HK-2 (cell line): ENCODE measurements at regions not wholly inside any gene's neighbourhood (a gene's known extent, or its start where the extent isn't known, plus 50 kb on each side); places are given as distances from the start of the nearest gene placed in this dataset.

Source experiments
- DNase-seq: peaks from one replicate; pipeline ENCODE4 v3.0.0-alpha.2; 2018; ENCODE audit not compliant: unreplicated experiment

DNA sequence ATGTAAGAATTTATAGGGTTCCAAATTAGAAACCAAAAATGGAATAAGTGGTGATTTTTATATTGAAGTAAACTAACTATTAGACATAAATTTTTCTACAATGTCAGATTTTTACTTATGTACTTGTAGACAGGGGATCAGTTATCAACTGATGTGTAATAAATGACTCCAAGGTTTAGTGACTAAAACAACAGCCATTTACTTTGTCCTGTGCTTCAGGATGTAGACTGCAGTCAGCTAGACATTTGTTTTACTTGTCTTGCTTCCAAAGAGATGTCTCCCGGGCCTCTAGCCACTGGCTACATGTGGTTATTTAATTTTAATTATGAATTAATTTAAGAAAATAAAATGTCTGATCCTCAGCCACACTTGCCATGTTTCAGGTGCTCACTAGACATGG, 249.7 kb upstream of the IGFBP3 start:
- no peak for DNase-seq

DNA sequence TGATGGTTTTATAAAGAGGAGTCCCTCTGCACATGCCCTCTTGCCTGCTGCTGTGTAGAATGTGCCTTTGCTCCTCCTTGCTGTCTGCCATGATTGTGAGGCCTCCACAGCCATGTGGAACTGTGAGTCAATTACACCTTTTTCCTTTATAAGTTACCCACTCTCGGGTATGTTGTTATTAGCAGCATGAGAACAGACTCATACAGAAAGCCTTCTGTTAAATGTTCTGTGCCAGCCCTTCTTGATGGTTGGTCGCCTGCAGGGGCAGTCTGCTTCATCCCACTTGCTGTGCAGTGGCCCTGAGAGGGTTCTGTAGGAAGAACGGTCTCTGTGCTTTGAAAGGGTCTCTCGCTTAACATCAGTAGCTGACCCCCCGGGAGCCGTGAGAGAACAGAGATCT, 248.9 kb upstream of the IGFBP3 start:
- DNase-seq = no peak

DNA sequence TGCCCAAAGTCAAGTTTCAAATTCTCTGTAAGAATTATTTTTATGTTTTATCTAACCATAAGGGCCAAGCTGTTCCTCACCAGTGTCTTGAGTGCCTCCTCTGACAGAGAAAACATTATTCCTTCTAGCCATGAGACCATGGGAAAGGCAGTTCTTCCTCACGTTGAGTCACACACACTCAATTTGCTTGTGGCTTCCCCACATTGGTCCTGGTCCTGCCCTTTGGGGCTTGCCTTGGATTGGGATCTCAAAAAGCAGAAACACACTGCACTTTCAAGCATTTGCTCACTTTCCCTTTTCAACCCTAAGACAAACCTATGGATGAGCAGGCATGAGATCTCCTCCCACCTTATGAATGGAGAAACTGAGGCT, 248.3 kb upstream of the IGFBP3 start:
- no peak for DNase-seq

DNA sequence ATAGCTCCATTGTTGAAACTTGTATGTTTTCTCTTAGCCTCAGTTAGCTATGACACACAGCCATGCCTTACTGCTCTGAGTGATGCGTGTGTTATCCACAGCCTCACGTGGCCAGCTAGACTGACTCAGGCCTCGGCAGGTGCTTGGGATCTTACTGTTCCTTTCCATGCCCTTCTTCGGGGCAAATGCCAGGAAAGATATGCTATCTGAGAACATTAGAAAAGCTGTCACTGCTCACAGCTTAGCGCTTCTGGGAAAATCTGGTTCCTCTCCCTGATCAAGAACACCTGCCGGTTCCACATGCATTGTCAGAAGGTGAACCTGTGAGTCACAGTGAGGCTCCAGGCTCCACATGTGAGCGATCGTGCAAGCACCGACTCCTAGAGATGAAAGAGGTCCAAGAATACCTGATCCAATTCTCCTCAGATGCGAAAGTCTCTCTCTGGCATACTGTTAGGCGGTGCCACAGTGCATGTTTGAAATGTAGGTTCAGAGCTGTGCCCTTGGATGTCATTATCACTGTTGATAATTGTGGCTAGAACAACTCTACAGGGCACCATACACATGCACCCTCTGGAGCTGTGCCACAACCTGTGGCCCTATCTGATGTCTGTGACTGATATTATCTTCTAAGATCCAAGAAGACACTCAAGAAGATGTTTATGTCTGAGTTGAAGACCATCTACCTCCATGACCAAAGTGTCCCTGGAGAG, 247.8 kb upstream of the IGFBP3 start:
- no peak for DNase-seq

DNA sequence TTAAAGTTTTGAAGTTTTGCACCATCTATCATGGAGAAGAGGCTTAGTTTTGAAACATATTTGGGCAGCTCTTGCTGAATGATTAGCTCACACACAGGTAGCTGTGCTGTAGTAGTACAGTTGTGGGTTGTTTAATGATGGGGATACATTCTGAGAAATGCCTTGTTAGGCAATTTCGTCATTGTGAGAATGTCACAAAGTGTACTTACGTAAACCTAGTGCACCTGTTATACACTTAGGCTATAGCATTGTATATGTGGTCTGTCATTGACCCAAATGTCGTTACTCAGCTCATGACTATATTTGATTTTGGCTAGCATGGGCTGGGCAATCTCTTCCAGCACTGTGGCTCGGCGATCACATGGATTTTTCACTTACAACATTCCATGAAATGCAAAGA, 247.2 kb upstream of the IGFBP3 start:
- DNase-seq = no peak

DNA sequence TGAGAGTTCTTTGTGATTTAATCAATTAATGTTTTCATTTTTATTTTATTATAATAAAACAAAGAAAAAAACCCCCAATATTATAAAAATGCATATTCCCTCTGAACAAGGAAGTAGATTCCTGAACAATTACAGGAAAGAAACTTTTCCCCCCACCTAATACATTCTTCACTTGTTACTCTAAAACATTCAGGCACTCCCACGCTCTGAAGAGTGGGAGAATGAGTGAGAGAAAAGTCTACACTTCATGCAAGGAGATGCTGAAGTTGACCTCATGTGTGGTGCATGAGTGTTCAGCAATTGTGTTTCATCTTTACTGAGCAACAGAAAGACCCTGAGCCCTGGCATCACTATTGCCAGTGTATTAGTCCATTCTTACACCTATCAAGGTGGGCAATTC, 244.2 kb upstream of the IGFBP3 start:
- no peak for DNase-seq

DNA sequence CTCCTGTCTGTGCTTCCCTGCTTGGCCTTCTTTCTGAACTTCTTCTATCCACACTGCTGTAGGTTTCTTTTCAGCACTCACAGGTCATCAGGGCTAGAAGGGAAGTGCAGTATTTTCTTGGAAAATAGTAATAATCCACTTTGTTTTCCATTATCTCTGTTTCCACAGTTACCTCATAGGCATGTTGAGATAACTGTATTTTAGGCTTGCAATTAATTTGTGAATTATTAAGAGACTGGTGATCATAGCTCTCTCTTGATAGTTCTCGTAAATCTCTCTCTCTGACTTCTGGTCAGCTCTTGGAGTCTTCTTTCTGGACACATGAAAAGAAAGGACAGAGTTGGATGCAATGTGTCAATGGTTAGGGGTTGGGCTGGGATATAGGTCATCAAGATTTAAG, 243.6 kb upstream of the IGFBP3 start:
- DNase-seq = no peak

DNA sequence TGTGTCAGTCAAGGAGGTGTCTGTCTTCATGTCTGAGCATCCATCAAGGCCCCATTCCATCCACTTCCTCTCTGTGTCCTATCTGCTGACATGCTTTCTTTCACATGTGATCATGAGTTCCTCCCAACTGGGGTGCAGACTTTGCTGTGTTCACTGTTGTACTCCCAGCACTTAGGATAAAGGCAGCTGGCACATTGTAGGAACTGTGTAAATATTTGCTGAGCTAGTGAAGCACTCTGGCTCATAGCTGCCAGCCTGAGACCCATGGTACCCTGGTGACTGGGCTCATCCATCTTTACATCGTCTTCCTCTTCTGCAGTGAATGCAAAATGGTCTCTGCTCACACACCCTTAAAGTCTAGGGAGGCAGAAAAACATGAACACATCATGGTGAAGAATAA, 242.2 kb upstream of the IGFBP3 start:
- no peak for DNase-seq

DNA sequence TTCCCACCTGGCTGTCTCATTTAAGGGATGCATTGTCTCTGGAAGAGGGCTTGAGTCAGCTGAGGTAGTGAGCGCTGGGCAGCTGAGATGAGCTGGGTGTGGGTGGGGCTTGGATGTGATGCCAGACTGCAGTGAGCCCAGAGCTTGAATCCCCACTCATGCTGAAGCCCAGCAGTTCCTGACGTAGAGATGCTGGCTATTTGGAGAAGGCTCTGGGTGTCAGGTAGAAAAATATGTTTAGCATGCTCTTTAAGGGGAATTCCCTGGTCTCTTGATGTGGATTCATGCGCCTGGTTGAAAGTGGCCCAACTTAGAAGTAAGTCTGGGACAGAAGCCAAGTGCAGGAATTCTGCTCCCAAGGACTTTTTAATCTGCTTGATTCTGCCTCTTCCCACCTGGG, 241.5 kb upstream of the IGFBP3 start:
- no peak for DNase-seq

DNA sequence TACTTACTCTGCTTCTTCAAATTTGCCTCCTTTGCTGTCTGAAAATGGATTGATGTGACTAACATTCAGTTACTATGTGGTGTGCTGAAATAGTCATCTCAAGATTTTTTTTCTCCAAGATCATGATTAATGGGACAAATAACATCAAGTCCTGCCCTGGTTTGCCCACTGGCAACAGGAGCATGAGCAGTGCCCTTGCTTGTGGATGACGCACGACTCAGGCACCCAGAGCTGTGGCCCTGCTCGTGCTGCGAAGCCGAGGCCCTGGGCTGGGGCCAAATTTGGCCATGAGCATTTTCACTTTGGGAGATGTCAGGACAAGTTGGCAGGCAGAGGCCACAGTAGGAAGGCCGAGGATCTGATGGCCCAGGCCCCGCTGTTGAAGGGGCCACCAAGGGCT, 239.8 kb upstream of the IGFBP3 start:
- DNase-seq = no peak

DNA sequence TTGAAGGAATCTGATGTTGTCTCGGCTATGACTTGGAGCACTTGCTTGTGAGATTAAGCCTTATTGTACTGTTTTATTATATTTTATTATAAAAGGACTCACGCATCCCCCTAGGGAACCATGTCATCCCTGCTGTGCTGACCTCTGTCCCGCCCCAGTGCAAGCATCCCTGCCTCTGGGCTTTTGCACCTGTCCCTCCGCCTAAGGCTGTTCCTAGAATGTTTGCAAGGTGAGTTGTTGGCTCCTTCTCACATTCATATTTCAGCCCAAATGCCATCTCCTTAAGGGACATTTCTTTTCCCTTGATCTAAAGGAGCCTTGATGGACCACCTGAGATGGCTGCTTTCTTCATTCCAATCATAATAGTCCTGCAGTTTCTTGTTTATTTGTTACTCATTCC, 236.9 kb upstream of the IGFBP3 start:
- no peak for DNase-seq

DNA sequence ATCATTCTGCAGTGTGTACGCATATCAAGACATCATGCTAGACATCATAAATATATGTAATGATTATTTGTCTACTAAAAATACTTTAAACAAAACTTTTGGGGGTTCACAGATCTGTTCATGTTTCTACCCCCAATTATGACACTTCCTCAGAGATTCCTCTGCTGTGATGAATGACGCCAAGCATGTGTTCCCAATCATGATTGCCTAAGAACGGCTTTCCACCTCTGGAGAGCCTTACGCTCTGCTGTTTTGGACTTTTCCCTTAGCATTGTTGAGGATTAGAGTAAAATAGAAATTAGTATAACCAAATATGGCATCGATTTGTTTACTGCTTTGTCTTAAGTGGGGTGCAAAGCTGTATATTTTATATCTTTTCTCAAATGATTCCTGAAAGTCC, 236.3 kb upstream of the IGFBP3 start:
- no peak for DNase-seq

DNA sequence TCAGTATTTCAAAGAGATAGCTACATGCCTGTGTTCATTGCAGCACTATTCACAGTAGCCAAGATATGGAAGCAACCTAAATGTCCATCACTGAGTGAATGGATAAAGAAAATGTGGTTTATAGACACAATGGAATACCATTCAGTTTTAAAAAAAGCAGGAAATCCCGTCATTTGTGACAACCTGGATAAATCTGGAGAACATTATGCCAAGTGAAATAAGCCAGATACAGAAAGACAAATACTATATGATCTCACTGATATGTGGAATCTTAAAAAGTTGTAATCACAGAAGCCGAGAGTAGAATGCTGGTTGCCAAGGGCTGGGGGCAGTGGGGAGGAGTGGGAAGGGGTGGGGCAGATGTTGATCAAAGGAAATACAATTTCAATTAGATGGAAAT, 235.8 kb upstream of the IGFBP3 start:
- no peak for DNase-seq

DNA sequence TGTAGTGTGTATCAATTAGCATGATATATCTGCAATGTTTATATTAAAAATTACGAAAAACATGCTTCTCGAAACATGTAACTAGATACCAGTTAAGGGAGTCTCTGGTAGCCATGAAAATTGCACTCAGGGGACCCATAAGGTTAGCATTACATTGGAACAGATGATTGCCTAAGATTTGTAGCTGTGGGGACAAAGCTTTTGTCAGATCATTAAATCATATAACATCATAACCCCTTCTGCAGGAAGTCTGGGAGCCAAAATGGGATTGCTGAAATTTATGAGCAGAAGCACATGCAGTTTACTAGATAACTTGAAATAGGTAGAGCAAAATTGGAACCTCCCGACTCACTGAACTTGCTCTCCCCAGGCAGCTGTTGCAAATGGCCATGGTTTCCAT, 235.0 kb upstream of the IGFBP3 start:
- DNase-seq = no peak

DNA sequence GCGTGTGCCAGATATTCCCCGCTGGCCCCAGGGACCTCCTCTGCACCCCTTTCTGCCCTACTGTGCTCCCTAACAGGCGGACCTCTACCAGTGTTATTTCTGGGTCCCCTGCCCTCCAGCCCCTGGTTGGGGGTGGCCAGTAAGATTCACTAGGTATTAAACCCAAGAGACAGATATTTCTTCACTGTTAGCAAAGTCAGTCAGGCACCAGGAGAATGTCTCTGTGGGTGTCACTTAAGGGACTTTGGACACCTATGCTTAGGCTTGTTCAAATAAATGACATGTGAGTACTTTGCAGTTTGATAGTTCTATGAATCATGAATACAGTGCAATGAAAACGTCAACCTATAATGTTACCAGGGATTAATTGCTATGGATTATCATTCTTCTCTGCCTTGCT, 234.3 kb upstream of the IGFBP3 start:
- no peak for DNase-seq

DNA sequence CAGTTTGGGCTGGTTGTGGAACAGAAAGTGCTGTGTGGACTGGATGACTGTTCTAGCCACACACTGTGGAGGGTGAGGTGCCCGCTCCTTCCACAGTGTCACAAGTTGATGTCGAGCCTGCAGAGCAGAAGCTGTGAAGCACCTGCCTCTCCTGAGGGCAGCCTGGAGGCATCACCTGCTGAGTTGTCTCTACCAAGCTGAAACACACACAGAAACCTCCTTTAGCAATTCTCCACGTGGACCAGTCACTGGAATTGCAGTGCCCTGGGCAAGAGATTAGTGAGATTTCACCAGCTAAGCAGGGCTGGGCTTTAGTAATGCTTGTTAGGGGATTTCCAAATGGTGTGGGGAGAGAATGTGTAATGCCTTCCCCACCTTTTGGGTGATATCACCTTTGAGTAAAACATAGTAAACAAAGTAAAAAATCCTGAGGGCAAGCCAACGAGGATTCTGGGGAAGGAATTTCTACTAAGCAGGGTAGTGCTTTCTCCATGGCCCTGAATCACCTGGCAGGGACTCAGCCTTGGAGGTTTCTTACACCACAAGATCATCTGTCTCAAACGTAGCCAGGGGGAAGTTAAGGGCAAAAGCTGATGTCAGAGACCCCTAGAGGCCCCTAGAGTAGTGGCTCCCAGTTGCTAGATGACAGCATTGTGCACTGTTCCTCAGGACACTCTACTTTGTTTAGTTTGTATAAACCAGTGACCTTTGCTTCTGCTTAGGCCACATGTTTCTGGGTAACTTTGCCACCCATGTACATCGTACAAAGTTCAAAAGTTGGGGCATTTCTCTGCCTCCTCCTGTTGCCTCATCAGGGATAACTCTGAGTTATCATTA, 233.1 kb upstream of the IGFBP3 start:
- peak; percentile 38 for DNase-seq

DNA sequence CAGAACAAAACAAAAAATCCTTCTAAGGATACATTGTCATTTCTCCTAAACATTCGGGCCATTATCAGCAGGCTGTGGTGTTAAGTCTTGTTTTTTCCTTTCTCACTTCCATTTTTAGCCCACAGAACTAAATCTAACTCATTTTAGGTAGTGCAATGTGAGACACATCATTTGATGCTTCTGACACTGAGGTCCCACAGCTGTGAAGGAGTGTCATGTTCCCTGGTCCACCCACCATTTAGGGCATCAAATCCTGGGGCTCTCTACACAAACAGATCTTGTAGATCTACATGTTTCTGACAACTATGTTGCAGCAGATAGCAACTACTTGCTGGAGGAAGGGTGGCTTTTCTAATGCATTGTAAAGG, 232.5 kb upstream of the IGFBP3 start:
- DNase-seq = no peak

DNA sequence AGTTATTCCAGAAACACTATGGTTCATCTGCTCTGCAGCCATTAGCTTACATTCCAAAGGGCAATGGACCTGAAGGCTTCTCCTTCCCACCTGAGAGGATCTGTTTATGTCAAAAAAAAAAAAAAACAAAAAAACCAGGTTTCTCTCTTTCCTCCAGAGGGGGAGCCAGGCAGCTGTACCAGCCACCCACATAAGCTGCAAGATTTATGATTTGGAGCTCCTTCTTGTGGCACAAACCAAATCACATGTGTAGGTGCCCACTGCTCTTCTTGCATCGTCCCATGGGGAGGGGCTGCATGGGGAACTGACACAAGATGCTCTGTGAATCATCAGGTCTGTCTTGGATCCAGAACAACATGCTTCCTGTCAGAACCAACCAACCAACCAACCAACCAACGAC, 231.6 kb upstream of the IGFBP3 start:
- no peak for DNase-seq

DNA sequence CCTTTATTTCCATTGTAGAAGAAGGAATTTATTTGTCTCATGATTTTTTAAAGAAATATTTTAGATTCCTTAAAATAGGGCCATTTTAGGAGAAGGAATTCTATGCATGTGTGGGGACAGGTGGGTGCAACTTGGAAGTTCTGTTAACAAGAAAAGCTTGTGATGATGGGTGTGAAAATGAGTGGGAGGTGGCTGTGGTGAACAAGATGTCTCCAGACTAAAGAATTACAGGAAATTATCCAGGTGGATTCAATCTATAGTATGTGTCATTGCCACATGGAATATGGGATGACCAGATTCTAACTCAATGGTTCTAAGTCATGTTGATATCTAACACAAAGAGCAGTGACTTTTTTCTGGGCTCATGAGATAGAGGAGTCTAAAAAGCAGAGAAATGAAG, 229.6 kb upstream of the IGFBP3 start:
- no peak for DNase-seq

DNA sequence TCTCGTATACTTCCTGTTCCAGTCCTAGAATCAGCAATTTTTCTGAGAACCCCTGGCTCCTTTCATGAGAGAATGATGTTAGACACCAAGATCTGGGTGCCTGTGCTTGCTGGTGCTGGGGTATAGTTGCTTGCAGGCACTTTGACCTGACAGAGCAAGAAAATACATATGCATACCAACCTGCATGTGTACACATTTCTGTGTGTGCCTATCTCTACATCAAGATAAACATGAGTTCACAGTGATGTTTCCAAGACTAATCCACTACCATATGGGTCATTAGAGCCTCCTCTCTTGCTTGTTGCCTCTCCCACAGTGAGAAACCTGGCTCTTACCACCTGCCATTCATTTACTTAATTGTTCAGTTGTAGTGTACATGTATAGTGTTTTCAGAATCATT, 229.1 kb upstream of the IGFBP3 start:
- DNase-seq = no peak

DNA sequence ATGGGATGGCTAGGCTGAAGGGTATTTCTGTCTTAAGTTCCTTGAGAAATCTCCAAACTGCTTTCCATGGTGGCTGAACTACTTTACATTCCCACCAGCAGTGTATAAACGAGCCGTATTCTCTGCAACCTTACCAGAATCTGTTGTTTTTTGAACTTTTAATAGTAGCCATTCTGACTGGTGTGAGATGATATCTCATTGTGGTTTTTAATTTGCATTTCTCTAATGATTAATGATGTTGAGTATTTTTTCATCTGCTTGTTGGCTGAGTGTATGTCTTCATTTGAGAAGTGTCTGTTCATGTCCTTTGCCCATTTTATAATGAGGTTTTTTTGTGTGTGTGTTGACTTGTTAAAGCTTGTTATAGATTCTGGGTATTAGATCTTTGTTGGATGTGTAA, 226.8 kb upstream of the IGFBP3 start:
- DNase-seq = no peak

DNA sequence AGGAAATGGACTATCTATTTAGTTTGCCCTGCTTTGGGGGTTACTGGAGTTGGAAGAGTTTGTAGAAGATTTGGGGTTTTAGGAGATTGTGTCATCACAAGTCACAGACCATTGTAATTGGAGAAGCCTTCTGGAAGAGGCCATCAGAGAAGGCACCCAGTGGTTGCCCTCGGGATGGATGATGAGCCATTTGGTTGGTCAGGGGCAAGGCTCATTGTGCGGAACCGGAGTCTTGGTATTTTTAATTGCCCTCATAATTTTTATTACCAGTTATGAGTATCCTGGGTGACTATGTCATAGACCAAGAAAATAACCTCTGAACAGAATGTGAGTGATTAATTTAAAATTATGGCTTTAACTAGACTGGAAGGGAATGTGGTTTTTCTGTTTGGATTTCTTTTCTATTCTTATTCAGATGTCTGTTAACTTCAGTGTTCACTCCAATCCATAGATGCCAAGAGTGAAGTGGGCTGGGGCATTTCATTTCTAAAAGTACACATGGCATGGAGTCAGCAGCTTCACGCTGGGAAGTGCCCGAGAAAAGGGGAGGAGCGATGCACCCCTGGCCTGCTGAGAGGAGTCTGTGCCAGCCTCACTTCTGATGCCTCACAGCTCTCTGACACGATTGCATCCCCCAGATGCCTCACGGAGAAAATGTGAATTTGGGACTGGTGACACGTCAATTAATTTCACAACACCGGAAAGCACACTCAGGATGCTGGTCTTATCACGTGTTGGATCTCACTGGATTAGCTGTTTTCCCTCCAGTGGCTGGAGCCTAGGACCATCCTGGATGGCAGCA, 225.6 kb upstream of the IGFBP3 start:
- DNase-seq = no peak

DNA sequence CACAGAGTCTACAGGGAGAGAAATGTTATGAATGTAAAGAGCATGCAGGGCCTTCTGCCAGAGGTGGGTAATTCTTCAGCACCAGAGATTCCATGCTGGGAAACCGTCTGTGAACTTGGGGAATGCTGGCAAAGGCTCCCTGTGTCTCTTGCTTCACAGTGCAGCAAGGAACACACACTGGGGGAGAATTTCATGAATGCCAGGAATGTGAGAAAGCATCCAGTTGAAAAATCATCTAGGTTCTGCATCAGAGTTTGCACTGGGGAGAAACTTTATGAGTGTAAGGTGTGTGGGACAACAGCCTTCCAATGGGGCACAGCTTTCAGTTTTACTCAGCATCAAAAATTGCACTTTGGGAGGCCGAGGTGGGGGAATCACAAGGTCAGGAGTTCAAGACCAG, 224.3 kb upstream of the IGFBP3 start:
- peak; percentile 85 for DNase-seq
